ENCODE measurements at regions not wholly inside any gene's neighbourhood (a gene's known extent, or its start where the extent isn't known, plus 50 kb on each side); places are given as distances from the start of the nearest gene placed in this dataset.
A peak's percentile ranks its signal among the peaks of the same experiment; 100 is the strongest.

- no peaks in the 10 kb centered on the region for H3K4me1 ChIP-seq (ENCODE audit: insufficient read depth, low read length)
- H3K9ac ChIP-seq (ENCODE audit: low read depth, low read length), result no peak overlapping the region
- H3K36me3 ChIP-seq (ENCODE audit: insufficient read depth, low read length), result no peaks in the 10 kb centered on the region
- no peaks in the 10 kb centered on the region for H3K27me3 ChIP-seq (ENCODE audit: insufficient read depth, low read length)
- no peak overlapping the region for H3K27ac ChIP-seq (ENCODE audit: low read depth, low read length)
- WGBS, result 88% methylated on average over 8 of the region's 8 CpGs
- no peaks in the 10 kb centered on the region for H3K9me3 ChIP-seq (ENCODE audit: insufficient read depth, low read depth, low read length)
- H3K4me3 ChIP-seq (ENCODE audit: low read length), result no peak overlapping the region
Observed at GRCh38 chr19:28864024-28864503, 348.9 kb downstream of the UQCRFS1 start.

DNA sequence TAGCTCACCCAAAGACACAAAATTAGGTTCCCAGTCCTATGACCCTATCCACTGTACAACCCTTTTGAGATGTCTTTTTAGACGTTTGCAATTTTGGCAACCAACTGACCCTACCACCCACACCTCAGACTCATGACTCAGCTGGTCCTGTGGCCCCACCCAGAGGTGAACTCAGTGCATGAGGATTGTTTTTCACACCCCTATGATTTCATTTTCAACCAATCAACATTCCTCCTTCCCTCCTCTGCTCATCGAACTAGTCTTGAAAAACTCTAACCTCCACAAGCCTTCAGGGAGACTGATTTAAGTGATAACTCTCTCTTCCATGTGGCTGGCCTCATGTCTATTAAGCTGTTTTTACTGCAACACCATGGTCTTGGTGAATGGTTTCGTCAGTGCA lies 350.7 kb downstream of the UQCRFS1 start:
- Histone ChIP-seq H3K27me3 (ENCODE audit: insufficient read depth, low read length) (no peaks in the 10 kb centered on the region), H3K9ac (ENCODE audit: low read depth, low read length) (no peak overlapping the region), H3K9me3 (ENCODE audit: insufficient read depth, low read depth, low read length) (no peaks in the 10 kb centered on the region), H3K36me3 (ENCODE audit: insufficient read depth, low read length) (no peaks in the 10 kb centered on the region), H3K27ac (ENCODE audit: low read depth, low read length) (no peak overlapping the region), H3K4me1 (ENCODE audit: insufficient read depth, low read length) (no peaks in the 10 kb centered on the region), H3K4me3 (ENCODE audit: low read length) (no peak overlapping the region)
- 65% methylated on average over 3 of the region's 3 CpGs for WGBS

- Histone ChIP-seq H3K4me1 (ENCODE audit: insufficient read depth, low read length) (no peaks in the 10 kb centered on the region), H3K9me3 (ENCODE audit: insufficient read depth, low read depth, low read length) (0 out of 2 replicates have a peak, but pooled peaks cover under 1% of the 10 kb centered on the region), H3K9ac (ENCODE audit: low read depth, low read length) (no peak overlapping the region), H3K27me3 (ENCODE audit: insufficient read depth, low read length) (no peaks in the 10 kb centered on the region), H3K36me3 (ENCODE audit: insufficient read depth, low read length) (no peaks in the 10 kb centered on the region), H3K4me3 (ENCODE audit: low read length) (no peak overlapping the region), H3K27ac (ENCODE audit: low read depth, low read length) (no peak overlapping the region)
- WGBS, result 88% methylated on average over 6 of the region's 6 CpGs
Observed at GRCh38 chr19:28859811-28860210, 353.1 kb downstream of the UQCRFS1 start.

DNA sequence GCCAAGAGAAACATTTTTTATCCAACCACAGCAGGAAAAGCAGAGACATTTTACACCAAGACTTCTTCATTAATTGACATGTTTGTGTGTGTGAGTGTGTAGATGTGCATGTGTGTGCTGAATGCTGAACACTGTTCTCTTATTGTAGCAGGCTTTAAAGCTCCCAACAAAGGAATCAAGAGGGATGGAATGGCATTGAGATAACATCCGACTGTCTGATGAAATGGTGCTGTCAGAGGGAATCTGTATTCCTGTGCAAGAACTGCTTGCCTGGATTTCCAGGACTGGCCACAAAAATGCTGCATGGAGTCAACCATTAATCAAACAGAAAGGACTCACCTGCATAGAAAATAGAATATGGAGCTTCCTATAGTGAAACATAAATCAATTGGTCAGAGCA lies 354.0 kb downstream of the UQCRFS1 start:
- Histone ChIP-seq H3K27ac (ENCODE audit: low read depth, low read length) (no peak overlapping the region), H3K9ac (ENCODE audit: low read depth, low read length) (no peak overlapping the region), H3K4me3 (ENCODE audit: low read length) (no peak overlapping the region), H3K9me3 (ENCODE audit: insufficient read depth, low read depth, low read length) (0 out of 2 replicates have a peak, but pooled peaks cover 8% of the 10 kb centered on the region), H3K36me3 (ENCODE audit: insufficient read depth, low read length) (no peaks in the 10 kb centered on the region), H3K4me1 (ENCODE audit: insufficient read depth, low read length) (no peaks in the 10 kb centered on the region), H3K27me3 (ENCODE audit: insufficient read depth, low read length) (no peaks in the 10 kb centered on the region)
- WGBS, result 84% methylated on average over 1 of the region's 1 CpG

- 84% methylated on average over 3 of the region's 3 CpGs for WGBS
- Histone ChIP-seq H3K36me3 (ENCODE audit: insufficient read depth, low read length) (no peaks in the 10 kb centered on the region), H3K4me3 (ENCODE audit: low read length) (no peak overlapping the region), H3K27me3 (ENCODE audit: insufficient read depth, low read length) (no peaks in the 10 kb centered on the region), H3K9me3 (ENCODE audit: insufficient read depth, low read depth, low read length) (0 out of 2 replicates have a peak, but pooled peaks cover 8% of the 10 kb centered on the region), H3K27ac (ENCODE audit: low read depth, low read length) (no peak overlapping the region), H3K4me1 (ENCODE audit: insufficient read depth, low read length) (no peaks in the 10 kb centered on the region), H3K9ac (ENCODE audit: low read depth, low read length) (no peak overlapping the region)
Observed at GRCh38 chr19:28857967-28858366, 355.0 kb downstream of the UQCRFS1 start.

DNA sequence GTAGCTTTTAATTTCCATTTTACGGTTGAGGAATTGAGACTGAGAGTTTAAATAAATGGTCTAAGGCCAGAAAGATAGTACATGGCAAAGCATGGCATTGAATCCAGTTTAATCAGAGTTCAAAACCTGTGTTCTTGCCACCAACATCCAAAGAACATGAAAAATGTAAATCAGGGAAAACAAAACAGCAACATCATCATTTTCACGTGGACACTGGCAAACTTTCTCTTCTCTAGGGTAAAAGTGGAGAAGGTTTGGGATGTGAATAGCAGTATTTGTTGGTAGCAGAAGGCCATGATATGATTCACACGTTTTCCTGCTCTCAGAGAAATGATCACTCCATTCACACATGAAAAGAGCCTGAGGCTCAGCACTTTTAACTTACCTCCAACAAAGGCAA lies 357.7 kb downstream of the UQCRFS1 start:
- H3K4me1 ChIP-seq (ENCODE audit: insufficient read depth, low read length), result no peaks in the 10 kb centered on the region
- WGBS, result 75% methylated on average over 2 of the region's 3 CpGs
- H3K9ac ChIP-seq (ENCODE audit: low read depth, low read length), result no peak overlapping the region
- H3K9me3 ChIP-seq (ENCODE audit: insufficient read depth, low read depth, low read length), result 0 out of 2 replicates have a peak, but pooled peaks cover 8% of the 10 kb centered on the region
- no peaks in the 10 kb centered on the region for H3K27me3 ChIP-seq (ENCODE audit: insufficient read depth, low read length)
- H3K27ac ChIP-seq (ENCODE audit: low read depth, low read length), result no peak overlapping the region
- no peaks in the 10 kb centered on the region for H3K36me3 ChIP-seq (ENCODE audit: insufficient read depth, low read length)
- no peak overlapping the region for H3K4me3 ChIP-seq (ENCODE audit: low read length)

GRCh38 chr19:28847468-28847867 lies 365.5 kb downstream of the UQCRFS1 start:
- no peaks in the 10 kb centered on the region for H3K27me3 ChIP-seq (ENCODE audit: insufficient read depth, low read length)
- no peak overlapping the region for H3K4me3 ChIP-seq (ENCODE audit: low read length)
- no peaks in the 10 kb centered on the region for H3K36me3 ChIP-seq (ENCODE audit: insufficient read depth, low read length)
- 0 out of 2 replicates have a peak, but pooled peaks cover 2% of the 10 kb centered on the region for H3K9me3 ChIP-seq (ENCODE audit: insufficient read depth, low read depth, low read length)
- 82% methylated on average over 4 of the region's 4 CpGs for WGBS
- H3K9ac ChIP-seq (ENCODE audit: low read depth, low read length), result no peak overlapping the region
- H3K4me1 ChIP-seq (ENCODE audit: insufficient read depth, low read length), result no peaks in the 10 kb centered on the region
- H3K27ac ChIP-seq (ENCODE audit: low read depth, low read length), result no peak overlapping the region

- Histone ChIP-seq H3K27me3 (ENCODE audit: insufficient read depth, low read length) (no peaks in the 10 kb centered on the region), H3K4me3 (ENCODE audit: low read length) (no peak overlapping the region), H3K9me3 (ENCODE audit: insufficient read depth, low read depth, low read length) (0 out of 2 replicates have a peak, but pooled peaks cover 2% of the 10 kb centered on the region), H3K4me1 (ENCODE audit: insufficient read depth, low read length) (peaks cover 4% of the 10 kb centered on the region; the same call in 1 of the 2 replicates), H3K9ac (ENCODE audit: low read depth, low read length) (no peak overlapping the region), H3K36me3 (ENCODE audit: insufficient read depth, low read length) (no peaks in the 10 kb centered on the region), H3K27ac (ENCODE audit: low read depth, low read length) (no peak overlapping the region)
- 94% methylated on average over 4 of the region's 4 CpGs for WGBS
Observed at GRCh38 chr19:28846094-28846812, 366.7 kb downstream of the UQCRFS1 start.

GRCh38 chr19:28843761-28844492 lies 369.0 kb downstream of the UQCRFS1 start:
- H3K36me3 ChIP-seq (ENCODE audit: insufficient read depth, low read length), result no peaks in the 10 kb centered on the region
- 0 out of 2 replicates have a peak, but pooled peaks cover 2% of the 10 kb centered on the region for H3K9me3 ChIP-seq (ENCODE audit: insufficient read depth, low read depth, low read length)
- H3K27ac ChIP-seq (ENCODE audit: low read depth, low read length), result no peak overlapping the region
- WGBS, result 94% methylated on average over 5 of the region's 6 CpGs
- H3K4me1 ChIP-seq (ENCODE audit: insufficient read depth, low read length), result peaks cover 14% of the 10 kb centered on the region; the same call in 1 of the 2 replicates
- H3K4me3 ChIP-seq (ENCODE audit: low read length), result no peak overlapping the region
- H3K27me3 ChIP-seq (ENCODE audit: insufficient read depth, low read length), result no peaks in the 10 kb centered on the region
- H3K9ac ChIP-seq (ENCODE audit: low read depth, low read length), result no peak overlapping the region

DNA sequence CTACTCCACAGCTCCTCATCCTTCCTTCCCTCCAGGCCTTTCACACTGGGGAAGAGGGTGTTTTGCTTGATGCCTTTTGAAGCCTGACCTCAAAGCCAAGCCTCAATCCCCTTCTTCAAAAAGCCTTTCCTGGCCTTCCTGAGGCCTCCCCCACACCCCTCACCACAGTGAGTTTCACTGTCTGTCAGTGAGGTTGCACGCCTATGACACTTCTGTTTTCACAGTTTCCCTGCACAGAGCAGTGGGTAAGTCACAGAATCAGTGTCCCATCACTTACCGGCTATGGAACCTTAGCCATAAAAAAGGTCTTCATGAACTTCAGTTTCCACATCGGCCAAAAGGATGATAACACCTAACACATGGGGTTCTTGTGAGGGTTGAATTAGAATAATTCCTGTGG lies 371.4 kb downstream of the UQCRFS1 start:
- peaks cover 14% of the 10 kb centered on the region; the same call in 1 of the 2 replicates for H3K4me1 ChIP-seq (ENCODE audit: insufficient read depth, low read length)
- H3K4me3 ChIP-seq (ENCODE audit: low read length), result no peak overlapping the region
- no peak overlapping the region for H3K9ac ChIP-seq (ENCODE audit: low read depth, low read length)
- no peaks in the 10 kb centered on the region for H3K36me3 ChIP-seq (ENCODE audit: insufficient read depth, low read length)
- no peaks in the 10 kb centered on the region for H3K9me3 ChIP-seq (ENCODE audit: insufficient read depth, low read depth, low read length)
- 95% methylated on average over 3 of the region's 3 CpGs for WGBS
- H3K27me3 ChIP-seq (ENCODE audit: insufficient read depth, low read length), result no peaks in the 10 kb centered on the region
- H3K27ac ChIP-seq (ENCODE audit: low read depth, low read length), result peak overlapping the region; percentile 54; the same call in 1 of the 2 replicates

DNA sequence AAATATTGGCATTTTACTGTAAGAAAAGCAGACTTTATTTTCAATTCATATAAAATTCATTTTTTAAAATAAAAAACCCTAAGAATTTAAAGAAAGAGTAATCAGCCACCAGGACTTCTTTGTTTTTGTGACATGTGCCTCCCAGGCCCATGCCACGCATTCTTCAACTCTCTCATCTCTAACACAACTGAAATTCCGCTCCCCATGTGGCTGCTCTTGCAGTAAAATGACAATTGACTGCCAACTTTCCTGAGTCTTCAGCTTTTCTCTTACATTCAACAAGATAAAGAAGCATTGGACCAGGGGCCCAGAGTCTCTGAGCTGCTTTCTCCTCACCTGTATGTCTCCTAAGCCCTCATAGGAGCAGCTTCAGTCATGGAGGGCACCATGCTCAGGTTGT lies 372.1 kb downstream of the UQCRFS1 start:
- peaks cover 14% of the 10 kb centered on the region; the same call in 1 of the 2 replicates for H3K4me1 ChIP-seq (ENCODE audit: insufficient read depth, low read length)
- peak overlapping the region; percentile 54; the same call in 1 of the 2 replicates for H3K27ac ChIP-seq (ENCODE audit: low read depth, low read length)
- no peak overlapping the region for H3K4me3 ChIP-seq (ENCODE audit: low read length)
- H3K9ac ChIP-seq (ENCODE audit: low read depth, low read length), result no peak overlapping the region
- 71% methylated on average over 2 of the region's 2 CpGs for WGBS
- no peaks in the 10 kb centered on the region for H3K9me3 ChIP-seq (ENCODE audit: insufficient read depth, low read depth, low read length)
- H3K36me3 ChIP-seq (ENCODE audit: insufficient read depth, low read length), result no peaks in the 10 kb centered on the region
- H3K27me3 ChIP-seq (ENCODE audit: insufficient read depth, low read length), result no peaks in the 10 kb centered on the region
